ENCODE measurements at regions not wholly inside any gene's neighbourhood (a gene's known extent, or its start where the extent isn't known, plus 50 kb on each side); places are given as distances from the start of the nearest gene placed in this dataset.

DNA sequence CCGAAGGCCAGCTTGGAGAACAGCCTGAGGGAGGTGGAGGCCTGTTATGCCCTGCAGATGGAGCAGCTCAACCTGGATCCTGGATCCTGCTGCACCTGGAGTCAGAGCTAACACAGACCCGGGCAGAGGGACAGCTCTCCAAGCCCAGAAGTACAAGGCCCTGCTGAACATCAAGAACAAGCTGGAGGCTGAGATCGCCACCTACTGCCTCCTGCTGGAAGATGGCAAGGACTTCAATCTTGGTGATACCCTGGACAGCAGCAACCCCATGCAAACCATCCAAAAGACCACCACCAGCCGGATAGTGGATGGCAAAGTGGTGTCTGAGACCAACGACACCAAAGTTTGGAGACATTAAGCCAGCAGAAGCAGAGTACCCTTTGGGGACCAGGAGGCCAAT lies 223.5 kb upstream of the ID4 start:
- TF ChIP-seq ZNF274 (IDR thresholded peaks at IDR 0.05; ENCODE audit: low read depth, low read length): no peak
- no peak for TF ChIP-seq SUZ12 (IDR thresholded peaks at IDR 0.05; ENCODE audit: extremely low read depth, insufficient read depth, insufficient read length)

Measured in NT2/D1 (cell line).